ENCODE measurements at regions not wholly inside any gene's neighbourhood (a gene's known extent, or its start where the extent isn't known, plus 50 kb on each side); places are given as distances from the start of the nearest gene placed in this dataset.
"Not testable (repeated sequence)": the region's sequence is repeated elsewhere in the genome, so short reads cannot be mapped to it uniquely, and the experiment has no call there.

- H4K20me1 ChIP-seq (ENCODE audit: insufficient read depth, low read length), result no peaks in the 10 kb centered on the region
Observed at GRCh38 chr9:33737811-33738606, 57.4 kb upstream of the PRSS3 start.

GRCh38 chr9:33739398-33739797 is 56.0 kb upstream of the PRSS3 start:
- no peak for DNase-seq

More at GRCh38 chr9:33737811-33738606, 57.4 kb upstream of the PRSS3 start:
- TF ChIP-seq EZH2 (optimal IDR thresholded peaks at IDR 0.05; ENCODE audit: low read depth, low read length), result no peak
- peak; percentile 72 for TF ChIP-seq CTCF (IDR thresholded peaks at IDR 0.05; ENCODE audit: low read length)
- H3K9me2 ChIP-seq (replicated peaks; ENCODE audit: insufficient read depth, low read length), result no peaks in the 10 kb centered on the region
- H3K9ac ChIP-seq (ENCODE audit: low read length), result no peak overlapping the region
- no peaks in the 10 kb centered on the region for H3F3A ChIP-seq (ENCODE audit: insufficient read depth, low read length)
- H3K9me3 ChIP-seq (replicated peaks; ENCODE audit: insufficient read depth, low read length), result no peaks in the 10 kb centered on the region
- no peaks in the 10 kb centered on the region for H3K27me3 ChIP-seq (replicated peaks; ENCODE audit: insufficient read depth, low read length)
- no peaks in the 10 kb centered on the region for H3K4me1 ChIP-seq (ENCODE audit: low read length)
- peak overlapping the region; percentile 40; the same call in 1 of the 2 replicates for H3K4me2 ChIP-seq (ENCODE audit: low read depth, low read length)
- DNase-seq, result peak; percentile 62
- H2AFZ ChIP-seq (ENCODE audit: low read length), result peak overlapping the region; percentile 71; the same call in 1 of the 2 replicates
- no peak overlapping the region for H3K4me3 ChIP-seq (ENCODE audit: low read length)
- H3K79me2 ChIP-seq (ENCODE audit: low read length), result no peaks in the 10 kb centered on the region
- no peaks in the 10 kb centered on the region for H3K36me3 ChIP-seq (replicated peaks; ENCODE audit: insufficient read depth, low read length)
- H3K27ac ChIP-seq (ENCODE audit: low read length), result no peak overlapping the region

GRCh38 chr9:33740075-33740474 is 55.3 kb upstream of the PRSS3 start:
- TF ChIP-seq EZH2 (optimal IDR thresholded peaks at IDR 0.05; ENCODE audit: low read depth, low read length) (no peak), CTCF (IDR thresholded peaks at IDR 0.05; ENCODE audit: low read length) (no peak), EZH2phosphoT487 (IDR thresholded peaks at IDR 0.05; ENCODE audit: low read length) (no peak)
- Histone ChIP-seq H3K27ac (ENCODE audit: low read length) (no peak overlapping the region), H3K9me3 (replicated peaks; ENCODE audit: insufficient read depth, low read length) (no peaks in the 10 kb centered on the region), H3F3A (ENCODE audit: insufficient read depth, low read length) (no peaks in the 10 kb centered on the region), H4K20me1 (ENCODE audit: insufficient read depth, low read length) (no peaks in the 10 kb centered on the region), H2AFZ (ENCODE audit: low read length) (no peak overlapping the region), H3K36me3 (replicated peaks; ENCODE audit: insufficient read depth, low read length) (no peaks in the 10 kb centered on the region), H3K4me2 (ENCODE audit: low read depth, low read length) (no peak overlapping the region), H3K4me3 (ENCODE audit: low read length) (no peak overlapping the region), H3K4me1 (ENCODE audit: low read length) (no peaks in the 10 kb centered on the region), H3K9me2 (replicated peaks; ENCODE audit: insufficient read depth, low read length) (no peaks in the 10 kb centered on the region), H3K9ac (ENCODE audit: low read length) (no peak overlapping the region), H3K79me2 (ENCODE audit: low read length) (no peaks in the 10 kb centered on the region), H3K27me3 (replicated peaks; ENCODE audit: insufficient read depth, low read length) (no peaks in the 10 kb centered on the region)
- no peak for DNase-seq

More at GRCh38 chr9:33739398-33739797, 56.0 kb upstream of the PRSS3 start:
- no peak overlapping the region for H3K4me2 ChIP-seq (ENCODE audit: low read depth, low read length)
- H3K4me3 ChIP-seq (ENCODE audit: low read length), result no peak overlapping the region
- TF ChIP-seq EZH2phosphoT487 (IDR thresholded peaks at IDR 0.05; ENCODE audit: low read length) (no peak), CTCF (IDR thresholded peaks at IDR 0.05; ENCODE audit: low read length) (no peak), EZH2 (optimal IDR thresholded peaks at IDR 0.05; ENCODE audit: low read depth, low read length) (no peak)
- H3K4me1 ChIP-seq (ENCODE audit: low read length), result no peaks in the 10 kb centered on the region
- no peaks in the 10 kb centered on the region for H3F3A ChIP-seq (ENCODE audit: insufficient read depth, low read length)
- no peaks in the 10 kb centered on the region for H4K20me1 ChIP-seq (ENCODE audit: insufficient read depth, low read length)
- no peaks in the 10 kb centered on the region for H3K9me2 ChIP-seq (replicated peaks; ENCODE audit: insufficient read depth, low read length)
- no peaks in the 10 kb centered on the region for H3K36me3 ChIP-seq (replicated peaks; ENCODE audit: insufficient read depth, low read length)
- no peak overlapping the region for H3K9ac ChIP-seq (ENCODE audit: low read length)
- H3K27me3 ChIP-seq (replicated peaks; ENCODE audit: insufficient read depth, low read length), result no peaks in the 10 kb centered on the region
- no peak overlapping the region for H2AFZ ChIP-seq (ENCODE audit: low read length)
- no peaks in the 10 kb centered on the region for H3K79me2 ChIP-seq (ENCODE audit: low read length)
- H3K27ac ChIP-seq (ENCODE audit: low read length), result no peak overlapping the region
- H3K9me3 ChIP-seq (replicated peaks; ENCODE audit: insufficient read depth, low read length), result no peaks in the 10 kb centered on the region

- not testable (repeated sequence) for H3K4me3 ChIP-seq (ENCODE audit: low read length); H3K27ac ChIP-seq (ENCODE audit: low read length); H3K9ac ChIP-seq (ENCODE audit: low read length); H3K9me2 ChIP-seq (replicated peaks; ENCODE audit: insufficient read depth, low read length); H3K4me2 ChIP-seq (ENCODE audit: low read depth, low read length); H3K9me3 ChIP-seq (replicated peaks; ENCODE audit: insufficient read depth, low read length); H2AFZ ChIP-seq (ENCODE audit: low read length); H4K20me1 ChIP-seq (ENCODE audit: insufficient read depth, low read length); H3K36me3 ChIP-seq (replicated peaks; ENCODE audit: insufficient read depth, low read length); H3K79me2 ChIP-seq (ENCODE audit: low read length); H3K27me3 ChIP-seq (replicated peaks; ENCODE audit: insufficient read depth, low read length); H3F3A ChIP-seq (ENCODE audit: insufficient read depth, low read length); DNase-seq; H3K4me1 ChIP-seq (ENCODE audit: low read length)
Observed at GRCh38 chr9:33740958-33741357, 54.4 kb upstream of the PRSS3 start.

All from MM.1S (cell line).